Trophoblast cell (in vitro differentiated cells and primary cell): ENCODE measurements at regions not wholly inside any gene's neighbourhood (a gene's known extent, or its start where the extent isn't known, plus 50 kb on each side); places are given as distances from the start of the nearest gene placed in this dataset.

Experiments used
- DNase-seq, 2 donors: peaks; one replicate each; pipeline ENCODE4 v3.0.0-alpha.2; 2016
- H2AFZ ChIP-seq: 2 replicates; pipeline ENCODE4 v1.6.1; 2013; ENCODE audit warnings: low read length, moderate library complexity, mild to moderate bottlenecking; ENCODE audit not compliant: insufficient read depth, poor library complexity
- H2AK5ac ChIP-seq: 2 replicates; pipeline ENCODE4 v1.6.1; 2013; ENCODE audit warnings: mild to moderate bottlenecking, low read length
- H2BK120ac ChIP-seq: 2 replicates; pipeline ENCODE4 v1.6.1; 2013; ENCODE audit warnings: low read length, mild to moderate bottlenecking, moderate library complexity; ENCODE audit not compliant: insufficient read depth, poor library complexity
- H2BK12ac ChIP-seq: 2 replicates; pipeline ENCODE4 v1.6.1; 2013; ENCODE audit warnings: mild to moderate bottlenecking, low read length, moderate library complexity
- H2BK5ac ChIP-seq: 2 replicates; pipeline ENCODE4 v1.6.1; 2013; ENCODE audit warnings: low read length, low read depth, moderate library complexity, mild to moderate bottlenecking; ENCODE audit not compliant: poor library complexity
- H3K14ac ChIP-seq: 2 replicates; pipeline ENCODE4 v1.6.1; 2013; ENCODE audit warnings: mild to moderate bottlenecking, low read length
- H3K18ac ChIP-seq: 2 replicates; pipeline ENCODE4 v1.6.1; 2013; ENCODE audit warnings: mild to moderate bottlenecking, low read length
- H3K23ac ChIP-seq: 2 replicates; pipeline ENCODE4 v1.6.1; 2013; ENCODE audit warnings: low read length
- H3K27ac ChIP-seq: 2 replicates; pipeline ENCODE4 v1.5.1; 2013; ENCODE audit warnings: low read depth, mild to moderate bottlenecking, inconsistent platforms, low read length, moderate library complexity
- H3K27me3 ChIP-seq: 2 replicates; pipeline ENCODE4 v1.6.1; 2013; ENCODE audit warnings: inconsistent platforms, mild to moderate bottlenecking, low read length, moderate library complexity; ENCODE audit not compliant: insufficient read depth
- H3K36me3 ChIP-seq, 2 experiments: 1 replicate in 1 of 2; 2 replicates in 1 of 2; pipeline ENCODE4 v1.6.1; 2013; ENCODE audit warnings: low read length in 2 of 2, mild to moderate bottlenecking in 2 of 2, moderate library complexity in 1 of 2; ENCODE audit not compliant: insufficient read depth in 2 of 2, control insufficient read depth in 1 of 2
- H3K4ac ChIP-seq: 2 replicates; pipeline ENCODE4 v1.6.1; 2013; ENCODE audit warnings: low read depth, mild to moderate bottlenecking, low read length, moderate library complexity
- H3K4me1 ChIP-seq, 2 experiments: 1 replicate in 1 of 2; 2 replicates in 1 of 2; pipeline ENCODE4 v1.6.1; 2013; ENCODE audit warnings: low read length in 2 of 2, mild to moderate bottlenecking in 2 of 2, moderate library complexity in 1 of 2; ENCODE audit not compliant: insufficient read depth in 2 of 2, control insufficient read depth in 1 of 2
- H3K4me2 ChIP-seq: 2 replicates; pipeline ENCODE4 v1.6.1; 2013; ENCODE audit warnings: inconsistent platforms, mild to moderate bottlenecking, low read length, moderate library complexity
- H3K4me3 ChIP-seq: 2 replicates; pipeline ENCODE4 v1.5.1; 2013; ENCODE audit warnings: mild to moderate bottlenecking, low read depth, low read length, inconsistent platforms
- H3K79me1 ChIP-seq: one replicate; pipeline ENCODE4 v1.6.1; 2013; ENCODE audit warnings: low read length
- H3K79me2 ChIP-seq: 2 replicates; pipeline ENCODE4 v1.6.1; 2013; ENCODE audit warnings: low read length, mild to moderate bottlenecking; ENCODE audit not compliant: control insufficient read depth, insufficient read depth, poor library complexity
- H3K9ac ChIP-seq: 2 replicates; pipeline ENCODE4 v1.6.1; 2013; ENCODE audit warnings: mild to moderate bottlenecking, low read length
- H3K9me3 ChIP-seq: 2 replicates; pipeline ENCODE4 v1.6.1; 2013; ENCODE audit warnings: low read depth, mild to moderate bottlenecking, control low read depth, inconsistent platforms, low read length; ENCODE audit not compliant: insufficient read depth
- H4K12ac ChIP-seq: 2 replicates; pipeline ENCODE4 v1.6.1; 2013; ENCODE audit warnings: low read depth, mild to moderate bottlenecking, low read length, moderate library complexity
- H4K8ac ChIP-seq: 2 replicates; pipeline ENCODE4 v1.6.1; 2013; ENCODE audit warnings: low read depth, mild to moderate bottlenecking, low read length, moderate library complexity
- H4K91ac ChIP-seq: one replicate; pipeline ENCODE4 v1.6.1; 2013; ENCODE audit warnings: low read depth, mild to moderate bottlenecking, low read length, moderate library complexity
- WGBS: extraction: QIAGEN DNeasy Blood & Tissue Kit; methylation state at CpG from one replicate; pipeline ENCODE4 v1.1.7; 2013; ENCODE audit warnings: missing lambda C conversion rate; ENCODE audit not compliant: insufficient read length, insufficient coverage; ENCODE audit errors: extremely low coverage; 5-methylcytosine and 5-hydroxymethylcytosine counted together

- Histone ChIP-seq H3K79me1 (no peaks in the 10 kb centered on the region), H3K4ac (no peak overlapping the region), H3K9ac (no peak overlapping the region), H2BK12ac (no peak overlapping the region), H3K4me3 (no peak overlapping the region), H3K4me1 (peaks cover 0 to 3% of the 10 kb centered on the region in 2 experiments), H2AFZ (no peak overlapping the region), H4K12ac (no peak overlapping the region), H3K27ac (no peak overlapping the region), H3K18ac (no peak overlapping the region), H4K8ac (no peak overlapping the region), H3K79me2 (no peaks in the 10 kb centered on the region), H3K36me3 (no peaks in the 10 kb centered on the region), H2BK120ac (no peak overlapping the region), H3K14ac (no peak overlapping the region), H3K23ac (no peak overlapping the region), H3K9me3 (peaks cover 6% of the 10 kb centered on the region), H4K91ac (no peak overlapping the region), H3K4me2 (no peak overlapping the region), H2BK5ac (no peak overlapping the region), H2AK5ac (no peak overlapping the region), H3K27me3 (no peaks in the 10 kb centered on the region)
- no CpG with 5 or more reads among the region's 1 CpG for WGBS
- peak in 1 of 2 donors; percentile 23 for DNase-seq
These were observed 774.7 kb upstream of the NECTIN3 start for GRCh38 chr3:110296885-110297284.

- no peak overlapping the region for H2AFZ ChIP-seq
- no peak overlapping the region for H3K9ac ChIP-seq
- no peak overlapping the region for H3K18ac ChIP-seq
- H2BK5ac ChIP-seq = no peak overlapping the region
- no peaks in the 10 kb centered on the region for H3K36me3 ChIP-seq
- no peaks in the 10 kb centered on the region for H3K27me3 ChIP-seq
- H3K79me2 ChIP-seq = no peaks in the 10 kb centered on the region
- H4K12ac ChIP-seq = no peak overlapping the region
- no peak overlapping the region for H4K8ac ChIP-seq
- no peak overlapping the region for H3K14ac ChIP-seq
- H3K4me3 ChIP-seq = no peak overlapping the region
- no peaks in the 10 kb centered on the region for H3K9me3 ChIP-seq
- no peak overlapping the region for H3K4ac ChIP-seq
- no peak for DNase-seq
- no peak overlapping the region for H3K27ac ChIP-seq
- no peak overlapping the region for H2AK5ac ChIP-seq
- H3K79me1 ChIP-seq = no peaks in the 10 kb centered on the region
- no peak overlapping the region for H3K4me2 ChIP-seq
- no peak overlapping the region for H2BK120ac ChIP-seq
- no peak overlapping the region for H4K91ac ChIP-seq
- peaks cover 0 to 1% of the 10 kb centered on the region in 2 experiments for H3K4me1 ChIP-seq
- WGBS = no CpG with 5 or more reads among the region's 3 CpGs
- no peak overlapping the region for H3K23ac ChIP-seq
- no peak overlapping the region for H2BK12ac ChIP-seq
These were observed 769.8 kb upstream of the NECTIN3 start for GRCh38 chr3:110301781-110302180.

- no peak overlapping the region for H2AK5ac ChIP-seq
- no peak overlapping the region for H3K4ac ChIP-seq
- WGBS = no CpG with 5 or more reads among the region's 2 CpGs
- H3K4me2 ChIP-seq = no peak overlapping the region
- H3K4me3 ChIP-seq = no peak overlapping the region
- no peaks in the 10 kb centered on the region for H3K4me1 ChIP-seq
- peak in 1 of 2 donors; percentile 43 for DNase-seq
- no peak overlapping the region for H4K91ac ChIP-seq
- no peak overlapping the region for H3K14ac ChIP-seq
- no peak overlapping the region for H2AFZ ChIP-seq
- no peak overlapping the region for H2BK120ac ChIP-seq
- no peak overlapping the region for H3K23ac ChIP-seq
- no peaks in the 10 kb centered on the region for H3K9me3 ChIP-seq
- H3K27ac ChIP-seq = no peak overlapping the region
- no peak overlapping the region for H2BK12ac ChIP-seq
- no peak overlapping the region for H2BK5ac ChIP-seq
- no peak overlapping the region for H4K12ac ChIP-seq
- no peaks in the 10 kb centered on the region for H3K79me2 ChIP-seq
- no peak overlapping the region for H3K9ac ChIP-seq
- no peaks in the 10 kb centered on the region for H3K79me1 ChIP-seq
- no peaks in the 10 kb centered on the region for H3K27me3 ChIP-seq
- H3K36me3 ChIP-seq = no peaks in the 10 kb centered on the region
- H4K8ac ChIP-seq = no peak overlapping the region
- no peak overlapping the region for H3K18ac ChIP-seq
These were observed 764.4 kb upstream of the NECTIN3 start for GRCh38 chr3:110307065-110307809.

DNA sequence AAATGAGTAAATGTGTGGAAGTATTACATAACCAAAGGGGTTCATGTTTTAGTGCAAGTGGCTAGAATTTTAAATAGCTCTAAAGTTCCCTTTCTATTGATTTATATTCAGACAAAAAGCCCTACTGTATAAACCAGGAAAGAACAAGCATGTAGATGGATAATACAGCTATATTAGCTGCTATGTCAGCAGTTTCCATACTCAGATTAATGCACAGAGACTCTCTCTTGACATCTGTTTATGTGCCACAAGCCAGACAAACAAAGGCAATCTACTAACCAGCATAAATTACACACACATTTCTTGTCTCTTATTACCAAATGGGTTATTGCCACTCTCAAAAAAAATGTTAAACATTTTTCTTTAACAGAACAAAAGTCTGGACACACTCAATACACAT is 760.1 kb upstream of the NECTIN3 start:
- Histone ChIP-seq H3K4me2 (no peak overlapping the region), H2AFZ (no peak overlapping the region), H3K4me3 (no peak overlapping the region), H3K18ac (no peak overlapping the region), H2AK5ac (no peak overlapping the region), H3K14ac (no peak overlapping the region), H4K8ac (no peak overlapping the region), H2BK120ac (no peak overlapping the region), H3K4ac (no peak overlapping the region), H3K9ac (no peak overlapping the region), H3K27ac (no peak overlapping the region), H3K79me2 (no peaks in the 10 kb centered on the region), H4K91ac (no peak overlapping the region), H3K36me3 (no peaks in the 10 kb centered on the region), H3K9me3 (no peaks in the 10 kb centered on the region), H3K23ac (no peak overlapping the region), H3K79me1 (no peaks in the 10 kb centered on the region), H2BK12ac (no peak overlapping the region), H3K4me1 (no peaks in the 10 kb centered on the region), H4K12ac (no peak overlapping the region), H3K27me3 (no peaks in the 10 kb centered on the region), H2BK5ac (no peak overlapping the region)
- peak in 1 of 2 donors; percentile 6 for DNase-seq
